GM12878 (cell line): ENCODE measurements at regions not wholly inside any gene's neighbourhood (a gene's known extent, or its start where the extent isn't known, plus 50 kb on each side); places are given as distances from the start of the nearest gene placed in this dataset.

Experiments used
- ATAC-seq: fragments of 200-7000 bp; cut with Tn5 transposase; 3 replicates; pipeline ENCODE4 v1.9.1; 2020; ENCODE audit warnings: mild to moderate bottlenecking, moderate library complexity
- BruUV-seq: library from RNA; stranded (reverse); fragments of 400-500 nt; replicated peaks from 2 replicates; lab custom pipeline; 2021; lab: Mats Ljungman, UMichigan
- CTCF ChIA-PET: fragments of 300-600 bp; sonication (Branson Sonifier 250); formaldehyde crosslinking; extraction: SDS; loops from one replicate; lab custom pipeline; 2021; ENCODE audit warnings: inconsistent platforms; lab: Yijun Ruan, JAX
- POLR2A ChIA-PET: fragments of 350-600 bp; formaldehyde crosslinking; extraction: SDS; loops from one replicate; lab custom pipeline; 2021; ENCODE audit warnings: inconsistent platforms; lab: Charles Lee
- RAD21 ChIA-PET: fragments of 300-600 bp; sonication (Branson Sonifier 250); formaldehyde crosslinking; loops from one replicate; lab custom pipeline; 2023; ENCODE audit warnings: antibody characterized with exemption; ENCODE audit not compliant: unreplicated experiment; lab: Charles Lee
- SMC1A ChIA-PET: fragments of 300-600 bp; sonication (Branson Sonifier 250); formaldehyde crosslinking; loops from one replicate; lab custom pipeline; 2023; ENCODE audit not compliant: unreplicated experiment, uncharacterized antibody; lab: Charles Lee
- DNase-seq: peaks from one replicate; pipeline ENCODE4 v3.0.0-alpha.2; 2011; ENCODE audit warnings: low read depth, low spot score
- FAIRE-seq: peaks from 3 replicates; lab custom pipeline; 2011; peaks lifted over from hg19 to GRCh38; lab: Jason Lieb, UNC
- H2AFZ ChIP-seq: 2 replicates; pipeline ENCODE4 v1.6.0; 2011; ENCODE audit warnings: low read depth, low read length, control low read depth; ENCODE audit not compliant: control insufficient read depth
- H3K27ac ChIP-seq: 2 replicates; pipeline ENCODE4 v1.5.1; 2011; ENCODE audit warnings: control low read depth; ENCODE audit not compliant: control insufficient read depth, insufficient read depth
- H3K27me3 ChIP-seq, 2 experiments: replicated peaks in 1 of 2; 2 replicates each; pipeline versions ENCODE4 v1.6.0 to v1.6.1; 2011; ENCODE audit warnings: low read length in 1 of 2; ENCODE audit not compliant: control insufficient read depth in 2 of 2, insufficient read depth in 2 of 2
- H3K36me3 ChIP-seq, 2 experiments: 2 replicates each; pipeline ENCODE4 v1.5.1; 2011; ENCODE audit warnings: low read length in 1 of 2; ENCODE audit not compliant: control insufficient read depth in 2 of 2, insufficient read depth in 2 of 2
- H3K4me1 ChIP-seq: 2 replicates; pipeline ENCODE4 v1.6.1; 2011; ENCODE audit warnings: mild to moderate bottlenecking, low read length, moderate library complexity, mixed read lengths; ENCODE audit not compliant: control insufficient read depth, insufficient read depth
- H3K4me2 ChIP-seq: 2 replicates; pipeline ENCODE4 v1.6.0; 2011; ENCODE audit warnings: control low read depth; ENCODE audit not compliant: control insufficient read depth, insufficient read depth
- H3K4me3 ChIP-seq: fragments of 200-600 bp; sonication (generic); 2 replicates; pipeline ENCODE4 v1.5.1; 2016
- H3K79me2 ChIP-seq: 2 replicates; pipeline ENCODE4 v1.6.0; 2011; ENCODE audit warnings: low read length; ENCODE audit not compliant: control insufficient read depth, insufficient read depth
- H3K9ac ChIP-seq: 2 replicates; pipeline ENCODE4 v1.8.0; 2011; ENCODE audit warnings: low read length, control low read depth, mixed read lengths; ENCODE audit not compliant: control insufficient read depth, insufficient read depth
- H3K9me3 ChIP-seq: replicated peaks from 3 replicates; pipeline ENCODE4 v1.5.1; 2011; ENCODE audit warnings: mild to moderate bottlenecking, low read length; ENCODE audit not compliant: control insufficient read depth, insufficient read depth
- H4K20me1 ChIP-seq: 2 replicates; pipeline ENCODE4 v1.6.0; 2011; ENCODE audit not compliant: control insufficient read depth, insufficient read depth
- ATF7 ChIP-seq: fragments of 450-650 bp; IDR thresholded peaks from 2 replicates; pipeline ENCODE4 v1.6.1; 2016; ENCODE audit warnings: low read depth, mild to moderate bottlenecking
- CBX5 ChIP-seq: sonication (generic); IDR thresholded peaks from 2 replicates; pipeline ENCODE4 v1.6.1; 2016; ENCODE audit warnings: low read depth, moderate library complexity, mild to moderate bottlenecking, inconsistent platforms
- CHD2 ChIP-seq: IDR thresholded peaks from 2 replicates; pipeline ENCODE4 v1.6.1; 2011; ENCODE audit warnings: low read depth, low read length, improper control_type of control experiment, borderline replicate concordance
- CREM ChIP-seq: IDR thresholded peaks from 2 replicates; pipeline ENCODE4 v1.6.1; 2014; ENCODE audit warnings: antibody characterized with exemption, low read depth
- JUNB ChIP-seq: IDR thresholded peaks from 2 replicates; pipeline ENCODE4 v1.6.1; 2016; ENCODE audit warnings: antibody characterized with exemption, mild to moderate bottlenecking
- MEF2A ChIP-seq: IDR thresholded peaks from 2 replicates; pipeline ENCODE4 v1.6.1; 2011; ENCODE audit warnings: low read depth, mild to moderate bottlenecking, low read length, moderate library complexity; ENCODE audit not compliant: insufficient read depth
- MXI1 ChIP-seq: fragments of 150-350 bp; IDR thresholded peaks from 2 replicates; pipeline ENCODE4 v1.6.1; 2011; ENCODE audit warnings: low read depth, mild to moderate bottlenecking, inconsistent platforms, low read length, improper control_type of control experiment
- MYB ChIP-seq: fragments of 150-350 bp; IDR thresholded peaks from 2 replicates; pipeline ENCODE4 v1.6.1; 2014; ENCODE audit warnings: mild to moderate bottlenecking, low read depth, low read length, borderline replicate concordance
- NR2F1 ChIP-seq: fragments of 450-650 bp; conservative IDR thresholded peaks from 2 replicates; pipeline ENCODE4 v1.6.1; 2017; ENCODE audit warnings: mild to moderate bottlenecking
- POLR2AphosphoS2 ChIP-seq: IDR thresholded peaks from 2 replicates; pipeline ENCODE4 v1.6.1; 2011; ENCODE audit warnings: low read depth, mild to moderate bottlenecking, low read length, improper control_type of control experiment, moderate library complexity
- RB1 ChIP-seq: fragments of 450-650 bp; formaldehyde crosslinking; IDR thresholded peaks from 2 replicates; pipeline ENCODE4 v1.6.1; 2017; ENCODE audit warnings: mild to moderate bottlenecking, borderline replicate concordance
- SMARCA5 ChIP-seq: fragments of 450-650 bp; IDR thresholded peaks from 2 replicates; pipeline ENCODE4 v1.6.1; 2017; ENCODE audit warnings: mild to moderate bottlenecking
- SMC3 ChIP-seq: IDR thresholded peaks from 2 replicates; pipeline ENCODE4 v1.6.1; 2011; ENCODE audit warnings: low read length, improper control_type of control experiment, borderline replicate concordance
- STAT3 ChIP-seq: IDR thresholded peaks from 2 replicates; pipeline ENCODE4 v1.6.1; 2011; ENCODE audit warnings: low read depth, low read length, improper control_type of control experiment
- WGBS: methylation state at CpG from one replicate; pipeline ENCODE4 v1.1.6; 2016; ENCODE audit warnings: low lambda C conversion rate; ENCODE audit not compliant: insufficient replicate concordance, insufficient coverage; ENCODE audit errors: missing lambda C conversion rate; 5-methylcytosine and 5-hydroxymethylcytosine counted together
- in situ Hi-C: fragments of 300-500 bp; cut with MboI; formaldehyde crosslinking; loops from 9 replicates; pipeline ENCODE4 v1.14.3; 2018; ENCODE audit warnings: mixed read lengths
- intact Hi-C: fragments of 100-400 bp; cut with micrococcal nuclease; formaldehyde crosslinking; loops from one replicate; pipeline ENCODE4 v1.14.2; 2022; ENCODE audit not compliant: unreplicated experiment
- TF ChIP-seq, protein P1 (sequence below): fragments of 450-650 bp; IDR thresholded peaks from 2 replicates; pipeline ENCODE4 v1.6.1; 2017; ENCODE audit warnings: low read depth, mild to moderate bottlenecking, moderate library complexity
- TF ChIP-seq, protein P2 (sequence below): IDR thresholded peaks from 2 replicates; pipeline ENCODE4 v1.6.1; 2011; ENCODE audit warnings: borderline replicate concordance, low read depth, mild to moderate bottlenecking, moderate library complexity, low read length; ENCODE audit not compliant: insufficient read depth, poor library complexity, severe bottlenecking
- TF ChIP-seq, protein P3 (sequence below): IDR thresholded peaks from 2 replicates; pipeline ENCODE4 v1.6.1; 2012; ENCODE audit warnings: low read depth, low read length, improper control_type of control experiment
- TF ChIP-seq, protein P4 (sequence below): IDR thresholded peaks from 2 replicates; pipeline ENCODE4 v1.6.1; 2012; ENCODE audit warnings: low read depth, low read length, improper control_type of control experiment

DNA sequence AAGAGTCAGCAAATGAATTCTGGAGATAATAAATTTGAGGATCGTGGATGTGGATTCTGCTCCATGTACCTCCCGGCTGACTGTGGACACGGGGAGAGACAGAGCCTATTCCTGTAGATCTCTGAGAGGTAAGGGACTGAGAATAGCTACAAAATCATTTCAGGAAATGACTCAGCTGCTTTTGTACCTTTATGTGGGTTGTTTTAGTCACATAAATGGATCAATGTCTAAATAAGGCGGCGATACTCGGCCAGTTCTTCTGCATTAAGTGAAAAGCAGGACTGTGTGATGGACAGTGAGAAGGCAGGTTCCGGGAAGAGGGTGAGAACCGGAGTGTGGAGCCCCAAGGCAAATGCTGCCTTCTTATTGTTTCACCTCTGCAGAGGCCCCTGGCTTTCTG lies 128.1 kb downstream of the EFNB2 start:
- 22% methylated on average over 7 of the region's 8 CpGs for WGBS
- FAIRE-seq: no peak

DNA sequence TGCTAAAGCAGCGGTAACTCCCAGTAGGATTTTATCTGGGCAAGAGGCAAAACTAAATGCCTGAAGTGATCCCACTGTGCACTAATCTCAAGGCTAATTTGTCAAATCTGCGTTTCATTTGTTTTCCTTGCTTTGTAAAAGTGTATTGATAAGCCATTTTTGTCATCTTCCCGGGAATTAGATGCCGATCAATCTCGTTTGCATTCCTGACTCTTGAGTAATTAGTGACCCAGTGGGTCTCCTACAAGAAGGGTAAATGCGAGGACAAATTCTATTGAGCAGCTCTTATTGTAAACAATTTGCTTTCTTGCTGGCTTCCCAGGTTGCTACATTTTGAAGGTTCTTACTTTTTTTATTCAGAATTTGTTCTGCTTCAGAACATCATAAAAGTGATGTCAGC lies 129.7 kb downstream of the EFNB2 start:
- no TSS peak for BruUV-seq
- in situ Hi-C loops (no loop called here), intact Hi-C loops (no loop called here)
- 49% methylated on average over 6 of the region's 6 CpGs for WGBS
- POLR2A ChIA-PET: no interaction called here
- Histone ChIP-seq H3K27me3 (no peaks in the 10 kb centered on the region), H2AFZ (no peak overlapping the region), H3K79me2 (no peaks in the 10 kb centered on the region), H3K9me3 (no peaks in the 10 kb centered on the region), H3K27ac (no peak overlapping the region), H3K4me1 (no peaks in the 10 kb centered on the region), H3K4me3 (no peak overlapping the region), H3K36me3 (no peaks in the 10 kb centered on the region), H3K4me2 (no peak overlapping the region), H3K9ac (no peak overlapping the region), H4K20me1 (no peaks in the 10 kb centered on the region)
- DNase-seq (no peak), ATAC-seq (no peak), FAIRE-seq (no peak)
- RAD21 ChIA-PET: no interaction called here
- SMC1A ChIA-PET: interaction anchor here (1.2 kb wide), 1 partner anchor 36 kb away, joined by 3 read pairs; no protein-coding TSS in a partner anchor
- CTCF ChIA-PET: no interaction called here
- TF ChIP-seq, protein P1, sequence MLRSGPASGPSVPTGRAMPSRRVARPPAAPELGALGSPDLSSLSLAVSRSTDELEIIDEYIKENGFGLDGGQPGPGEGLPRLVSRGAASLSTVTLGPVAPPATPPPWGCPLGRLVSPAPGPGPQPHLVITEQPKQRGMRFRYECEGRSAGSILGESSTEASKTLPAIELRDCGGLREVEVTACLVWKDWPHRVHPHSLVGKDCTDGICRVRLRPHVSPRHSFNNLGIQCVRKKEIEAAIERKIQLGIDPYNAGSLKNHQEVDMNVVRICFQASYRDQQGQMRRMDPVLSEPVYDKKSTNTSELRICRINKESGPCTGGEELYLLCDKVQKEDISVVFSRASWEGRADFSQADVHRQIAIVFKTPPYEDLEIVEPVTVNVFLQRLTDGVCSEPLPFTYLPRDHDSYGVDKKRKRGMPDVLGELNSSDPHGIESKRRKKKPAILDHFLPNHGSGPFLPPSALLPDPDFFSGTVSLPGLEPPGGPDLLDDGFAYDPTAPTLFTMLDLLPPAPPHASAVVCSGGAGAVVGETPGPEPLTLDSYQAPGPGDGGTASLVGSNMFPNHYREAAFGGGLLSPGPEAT: no peak
- TF ChIP-seq STAT3 (no peak), ATF7 (no peak), SMARCA5 (no peak), MXI1 (no peak), SMC3 (no peak), POLR2AphosphoS2 (no peak), CHD2 (no peak)
- TF ChIP-seq, protein P2, sequence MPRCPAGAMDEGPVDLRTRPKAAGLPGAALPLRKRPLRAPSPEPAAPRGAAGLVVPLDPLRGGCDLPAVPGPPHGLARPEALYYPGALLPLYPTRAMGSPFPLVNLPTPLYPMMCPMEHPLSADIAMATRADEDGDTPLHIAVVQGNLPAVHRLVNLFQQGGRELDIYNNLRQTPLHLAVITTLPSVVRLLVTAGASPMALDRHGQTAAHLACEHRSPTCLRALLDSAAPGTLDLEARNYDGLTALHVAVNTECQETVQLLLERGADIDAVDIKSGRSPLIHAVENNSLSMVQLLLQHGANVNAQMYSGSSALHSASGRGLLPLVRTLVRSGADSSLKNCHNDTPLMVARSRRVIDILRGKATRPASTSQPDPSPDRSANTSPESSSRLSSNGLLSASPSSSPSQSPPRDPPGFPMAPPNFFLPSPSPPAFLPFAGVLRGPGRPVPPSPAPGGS: no peak

More for the DNA sequence above, 128.1 kb downstream of the EFNB2 start:
- Histone ChIP-seq H3K79me2 (no peaks in the 10 kb centered on the region), H3K4me2 (no peak overlapping the region), H3K36me3 (no peaks in the 10 kb centered on the region), H3K27me3 (no peaks in the 10 kb centered on the region), H3K4me1 (no peaks in the 10 kb centered on the region), H3K4me3 (no peak overlapping the region), H3K9ac (no peak overlapping the region), H3K27ac (no peak overlapping the region), H3K9me3 (no peaks in the 10 kb centered on the region), H4K20me1 (no peaks in the 10 kb centered on the region), H2AFZ (no peak overlapping the region)
- ChIA-PET RAD21 (no interaction called here), POLR2A (no interaction called here), CTCF (no interaction called here), SMC1A (interaction anchor here (1.1 kb wide), 1 partner anchor 326 kb away, joined by 4 read pairs; no protein-coding TSS in a partner anchor)
- ATAC-seq (peak; percentile 73), DNase-seq (no peak)
- TF ChIP-seq MYB: no peak
- TF ChIP-seq NR2F1: no peak
- TF ChIP-seq MEF2A: 0 out of 2 replicates have a peak, but pooled peaks have one; percentile 30
- TF ChIP-seq CREM: no peak
- peak; percentile 17; the same call in 1 of the 2 replicates for TF ChIP-seq JUNB
- no peak for TF ChIP-seq RB1
- TF ChIP-seq, protein P3, sequence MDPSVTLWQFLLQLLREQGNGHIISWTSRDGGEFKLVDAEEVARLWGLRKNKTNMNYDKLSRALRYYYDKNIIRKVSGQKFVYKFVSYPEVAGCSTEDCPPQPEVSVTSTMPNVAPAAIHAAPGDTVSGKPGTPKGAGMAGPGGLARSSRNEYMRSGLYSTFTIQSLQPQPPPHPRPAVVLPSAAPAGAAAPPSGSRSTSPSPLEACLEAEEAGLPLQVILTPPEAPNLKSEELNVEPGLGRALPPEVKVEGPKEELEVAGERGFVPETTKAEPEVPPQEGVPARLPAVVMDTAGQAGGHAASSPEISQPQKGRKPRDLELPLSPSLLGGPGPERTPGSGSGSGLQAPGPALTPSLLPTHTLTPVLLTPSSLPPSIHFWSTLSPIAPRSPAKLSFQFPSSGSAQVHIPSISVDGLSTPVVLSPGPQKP: no peak
- TF ChIP-seq CBX5: no peak
- TF ChIP-seq, protein P4, sequence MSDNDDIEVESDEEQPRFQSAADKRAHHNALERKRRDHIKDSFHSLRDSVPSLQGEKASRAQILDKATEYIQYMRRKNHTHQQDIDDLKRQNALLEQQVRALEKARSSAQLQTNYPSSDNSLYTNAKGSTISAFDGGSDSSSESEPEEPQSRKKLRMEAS: no peak
- in situ Hi-C loops (no loop called here), intact Hi-C loops (no loop called here)
- no TSS peak for BruUV-seq
